ENCODE measurements at regions not wholly inside any gene's neighbourhood (a gene's known extent, or its start where the extent isn't known, plus 50 kb on each side); places are given as distances from the start of the nearest gene placed in this dataset.

DNA sequence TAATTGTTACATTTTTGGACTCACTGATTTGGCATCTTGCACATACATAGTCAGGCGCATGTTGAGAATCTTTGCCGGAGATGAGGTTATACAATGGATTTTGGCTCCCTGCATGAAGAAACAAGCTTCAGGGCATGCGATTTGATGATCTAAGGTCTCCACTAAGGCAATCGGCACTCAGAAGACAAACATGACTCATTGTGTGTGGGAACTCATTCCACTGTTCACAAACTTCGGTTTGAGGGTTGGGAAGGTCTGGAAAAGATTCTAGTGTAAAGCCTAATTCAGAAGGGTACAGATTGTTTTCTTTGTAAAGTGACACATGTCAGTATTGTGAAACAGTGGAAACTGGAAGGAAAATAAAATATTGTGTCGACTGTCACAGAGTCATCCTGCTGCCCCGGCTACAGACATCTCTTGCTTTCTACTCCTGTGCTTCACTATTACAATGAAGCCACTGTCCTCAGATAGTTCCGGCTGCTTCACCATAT, 192.6 kb upstream of the HMGA2 start:
- Mint-ChIP-seq H3K4me1 (peaks cover 7% of the 10 kb centered on the region), H3K9me3 (no peaks in the 10 kb centered on the region), H3K27me3 (ENCODE audit: low read depth) (peaks cover 2% of the 10 kb centered on the region; the same call in 1 of the 2 replicates), H3K4me3 (no peak overlapping the region), H3K27ac (no peak overlapping the region), H3K36me3 (no peaks in the 10 kb centered on the region)
- ATAC-seq (no peak), DNase-seq (ENCODE audit: low spot score) (no peak)
- TF ChIP-seq, protein P1, sequence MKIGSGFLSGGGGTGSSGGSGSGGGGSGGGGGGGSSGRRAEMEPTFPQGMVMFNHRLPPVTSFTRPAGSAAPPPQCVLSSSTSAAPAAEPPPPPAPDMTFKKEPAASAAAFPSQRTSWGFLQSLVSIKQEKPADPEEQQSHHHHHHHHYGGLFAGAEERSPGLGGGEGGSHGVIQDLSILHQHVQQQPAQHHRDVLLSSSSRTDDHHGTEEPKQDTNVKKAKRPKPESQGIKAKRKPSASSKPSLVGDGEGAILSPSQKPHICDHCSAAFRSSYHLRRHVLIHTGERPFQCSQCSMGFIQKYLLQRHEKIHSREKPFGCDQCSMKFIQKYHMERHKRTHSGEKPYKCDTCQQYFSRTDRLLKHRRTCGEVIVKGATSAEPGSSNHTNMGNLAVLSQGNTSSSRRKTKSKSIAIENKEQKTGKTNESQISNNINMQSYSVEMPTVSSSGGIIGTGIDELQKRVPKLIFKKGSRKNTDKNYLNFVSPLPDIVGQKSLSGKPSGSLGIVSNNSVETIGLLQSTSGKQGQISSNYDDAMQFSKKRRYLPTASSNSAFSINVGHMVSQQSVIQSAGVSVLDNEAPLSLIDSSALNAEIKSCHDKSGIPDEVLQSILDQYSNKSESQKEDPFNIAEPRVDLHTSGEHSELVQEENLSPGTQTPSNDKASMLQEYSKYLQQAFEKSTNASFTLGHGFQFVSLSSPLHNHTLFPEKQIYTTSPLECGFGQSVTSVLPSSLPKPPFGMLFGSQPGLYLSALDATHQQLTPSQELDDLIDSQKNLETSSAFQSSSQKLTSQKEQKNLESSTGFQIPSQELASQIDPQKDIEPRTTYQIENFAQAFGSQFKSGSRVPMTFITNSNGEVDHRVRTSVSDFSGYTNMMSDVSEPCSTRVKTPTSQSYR (CRISPR knock-in tag; IDR thresholded peaks at IDR 0.05): no peak
- TF ChIP-seq ZNF416 (CRISPR knock-in tag; IDR thresholded peaks at IDR 0.05): no peak
- TF ChIP-seq ZNF425 (CRISPR knock-in tag; conservative IDR thresholded peaks at IDR 0.05): no peak
- TF ChIP-seq NFATC4 (CRISPR knock-in tag; IDR thresholded peaks at IDR 0.05): no peak
- no peak for TF ChIP-seq GTF2I (CRISPR knock-in tag; conservative IDR thresholded peaks at IDR 0.05)
- TF ChIP-seq RELA (CRISPR knock-in tag; IDR thresholded peaks at IDR 0.05; ENCODE audit: borderline replicate concordance): no peak
- TF ChIP-seq FOXJ3 (CRISPR knock-in tag; IDR thresholded peaks at IDR 0.05; ENCODE audit: borderline replicate concordance): no peak
- no peak for TF ChIP-seq TEAD1 (CRISPR knock-in tag; IDR thresholded peaks at IDR 0.05)
- TF ChIP-seq ELF4 (CRISPR knock-in tag; IDR thresholded peaks at IDR 0.05; ENCODE audit: low read depth): no peak
- no peak for TF ChIP-seq ZMAT4 (CRISPR knock-in tag; IDR thresholded peaks at IDR 0.05)
- TF ChIP-seq USF1 (CRISPR knock-in tag; IDR thresholded peaks at IDR 0.05): no peak
- no peak for TF ChIP-seq NR2C2 (CRISPR knock-in tag; IDR thresholded peaks at IDR 0.05)
- TF ChIP-seq, protein P2, sequence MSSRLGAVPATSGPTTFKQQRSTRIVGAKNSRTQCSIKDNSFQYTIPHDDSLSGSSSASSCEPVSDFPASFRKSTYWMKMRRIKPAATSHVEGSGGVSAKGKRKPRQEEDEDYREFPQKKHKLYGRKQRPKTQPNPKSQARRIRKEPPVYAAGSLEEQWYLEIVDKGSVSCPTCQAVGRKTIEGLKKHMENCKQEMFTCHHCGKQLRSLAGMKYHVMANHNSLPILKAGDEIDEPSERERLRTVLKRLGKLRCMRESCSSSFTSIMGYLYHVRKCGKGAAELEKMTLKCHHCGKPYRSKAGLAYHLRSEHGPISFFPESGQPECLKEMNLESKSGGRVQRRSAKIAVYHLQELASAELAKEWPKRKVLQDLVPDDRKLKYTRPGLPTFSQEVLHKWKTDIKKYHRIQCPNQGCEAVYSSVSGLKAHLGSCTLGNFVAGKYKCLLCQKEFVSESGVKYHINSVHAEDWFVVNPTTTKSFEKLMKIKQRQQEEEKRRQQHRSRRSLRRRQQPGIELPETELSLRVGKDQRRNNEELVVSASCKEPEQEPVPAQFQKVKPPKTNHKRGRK (CRISPR knock-in tag; IDR thresholded peaks at IDR 0.05; ENCODE audit: borderline replicate concordance): no peak
- no peak for TF ChIP-seq ATF6 (CRISPR knock-in tag; IDR thresholded peaks at IDR 0.05)
- no peak for TF ChIP-seq FOXP1 (CRISPR knock-in tag; IDR thresholded peaks at IDR 0.05; ENCODE audit: borderline replicate concordance)
- ChIA-PET POLR2A (no interaction called here), CTCF (no interaction called here)
